ENCODE measurements at regions not wholly inside any gene's neighbourhood (a gene's known extent, or its start where the extent isn't known, plus 50 kb on each side); places are given as distances from the start of the nearest gene placed in this dataset.

GRCh38 chr4:153140294-153140693 is 63.9 kb upstream of the TRIM2 start:
- no peak for DNase-seq

- no peak for DNase-seq
These were observed 63.0 kb upstream of the TRIM2 start for GRCh38 chr4:153141238-153141637.

GRCh38 chr4:153142700-153143438 is 61.4 kb upstream of the TRIM2 start:
- DNase-seq = peak; percentile 56

GRCh38 chr4:153143527-153144348 is 60.5 kb upstream of the TRIM2 start:
- DNase-seq = no peak

GRCh38 chr4:153146031-153146430 is 58.2 kb upstream of the TRIM2 start:
- DNase-seq = no peak

GRCh38 chr4:153146961-153147360 is 57.3 kb upstream of the TRIM2 start:
- no peak for DNase-seq

GRCh38 chr4:153148791-153149190 is 55.5 kb upstream of the TRIM2 start:
- no peak for DNase-seq

GRCh38 chr4:153151535-153152455 is 52.4 kb upstream of the TRIM2 start:
- DNase-seq = peak; percentile 18

- peak; percentile 73 for DNase-seq
These were observed 51.5 kb upstream of the TRIM2 start for GRCh38 chr4:153152501-153153338.

- peak; percentile 73 for DNase-seq
These were observed 50.8 kb upstream of the TRIM2 start for GRCh38 chr4:153153339-153153871.

- DNase-seq = no peak
These were observed 50.0 kb upstream of the TRIM2 start for GRCh38 chr4:153154007-153154975.
